Gastroesophageal sphincter (tissue), 3 donors: ENCODE measurements at regions not wholly inside any gene's neighbourhood (a gene's known extent, or its start where the extent isn't known, plus 50 kb on each side); places are given as distances from the start of the nearest gene placed in this dataset.

Experiments
- EP300 ChIP-seq: sonication (generic); formaldehyde crosslinking; IDR thresholded peaks from one replicate; pipeline ENCODE4 v1.6.1; 2017; ENCODE audit warnings: antibody characterized with exemption, mild to moderate bottlenecking
- POLR2A ChIP-seq, 2 donors: fragments of 450-650 bp; IDR thresholded peaks; one replicate each; pipeline ENCODE4 v1.6.1; 2017; ENCODE audit warnings: antibody characterized with exemption in 2 of 2, mild to moderate bottlenecking in 2 of 2, moderate library complexity in 1 of 2
- POLR2AphosphoS5 ChIP-seq: sonication (generic); formaldehyde crosslinking; IDR thresholded peaks from one replicate; pipeline ENCODE4 v1.6.1; 2017; ENCODE audit warnings: antibody characterized with exemption
- TF ChIP-seq, protein P1 (sequence below), 4 experiments: fragments of 200-600 bp in 2 of 4; fragments of 450-650 bp in 2 of 4; sonication (generic) in 1 of 4; IDR thresholded peaks; one replicate each; pipeline ENCODE4 v1.5.1; 2017 to 2019; ENCODE audit warnings: antibody characterized with exemption in 4 of 4, mild to moderate bottlenecking in 2 of 4, moderate library complexity in 2 of 4

DNA sequence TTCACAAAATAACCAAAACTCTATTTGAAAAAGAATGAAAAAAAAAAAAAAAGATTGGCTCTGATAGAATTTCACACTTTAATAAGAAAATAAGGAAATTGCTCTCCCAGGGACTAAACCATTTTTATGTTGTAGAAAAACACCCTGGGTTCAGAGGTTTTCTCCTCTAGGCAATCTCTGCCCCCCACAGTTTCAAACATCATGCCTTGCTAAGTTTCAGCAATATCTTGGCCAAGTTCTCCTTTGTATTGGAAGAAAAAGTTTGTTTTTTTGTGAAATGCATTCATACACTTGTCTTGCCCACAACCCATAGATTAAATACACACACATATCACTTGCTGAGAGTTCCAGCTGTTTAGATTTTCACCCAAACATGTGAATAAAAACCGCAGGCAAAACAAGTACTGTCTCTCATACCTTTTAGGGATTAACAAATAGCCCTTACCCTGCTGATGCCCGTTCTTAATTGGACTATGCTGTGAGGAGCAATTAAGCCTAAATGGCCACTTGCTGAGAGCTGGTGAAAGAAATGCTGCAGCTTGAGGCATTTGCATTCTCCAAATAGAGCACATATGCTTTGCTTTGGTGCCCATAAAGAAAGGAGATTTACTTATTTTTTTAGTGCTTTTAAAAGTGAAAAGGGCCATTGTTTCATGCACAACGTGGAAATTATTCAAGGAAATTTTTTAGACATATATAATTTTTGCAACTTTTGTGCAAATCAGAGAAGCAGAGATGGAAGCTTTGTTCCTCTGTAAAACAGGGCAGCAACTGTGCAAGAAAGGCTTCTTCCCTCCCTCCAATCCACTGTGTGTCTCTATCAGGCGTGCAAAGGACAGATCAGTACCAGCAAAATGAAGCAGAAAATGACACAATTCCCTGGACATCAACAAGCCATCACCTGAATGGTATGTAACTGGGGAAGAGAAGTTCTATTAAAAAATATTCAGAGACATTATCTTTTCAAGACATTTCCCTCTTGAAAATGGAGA lies 262.4 kb upstream of the KIF2A start:
- TF ChIP-seq POLR2AphosphoS5 (no peak), POLR2A (IDR thresholded peaks at IDR 0.05) (no peak), EP300 (no peak)
- TF ChIP-seq, protein P1, sequence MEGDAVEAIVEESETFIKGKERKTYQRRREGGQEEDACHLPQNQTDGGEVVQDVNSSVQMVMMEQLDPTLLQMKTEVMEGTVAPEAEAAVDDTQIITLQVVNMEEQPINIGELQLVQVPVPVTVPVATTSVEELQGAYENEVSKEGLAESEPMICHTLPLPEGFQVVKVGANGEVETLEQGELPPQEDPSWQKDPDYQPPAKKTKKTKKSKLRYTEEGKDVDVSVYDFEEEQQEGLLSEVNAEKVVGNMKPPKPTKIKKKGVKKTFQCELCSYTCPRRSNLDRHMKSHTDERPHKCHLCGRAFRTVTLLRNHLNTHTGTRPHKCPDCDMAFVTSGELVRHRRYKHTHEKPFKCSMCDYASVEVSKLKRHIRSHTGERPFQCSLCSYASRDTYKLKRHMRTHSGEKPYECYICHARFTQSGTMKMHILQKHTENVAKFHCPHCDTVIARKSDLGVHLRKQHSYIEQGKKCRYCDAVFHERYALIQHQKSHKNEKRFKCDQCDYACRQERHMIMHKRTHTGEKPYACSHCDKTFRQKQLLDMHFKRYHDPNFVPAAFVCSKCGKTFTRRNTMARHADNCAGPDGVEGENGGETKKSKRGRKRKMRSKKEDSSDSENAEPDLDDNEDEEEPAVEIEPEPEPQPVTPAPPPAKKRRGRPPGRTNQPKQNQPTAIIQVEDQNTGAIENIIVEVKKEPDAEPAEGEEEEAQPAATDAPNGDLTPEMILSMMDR (IDR thresholded peaks at IDR 0.05) = no peak
